ENCODE measurements at regions not wholly inside any gene's neighbourhood (a gene's known extent, or its start where the extent isn't known, plus 50 kb on each side); places are given as distances from the start of the nearest gene placed in this dataset.

DNA sequence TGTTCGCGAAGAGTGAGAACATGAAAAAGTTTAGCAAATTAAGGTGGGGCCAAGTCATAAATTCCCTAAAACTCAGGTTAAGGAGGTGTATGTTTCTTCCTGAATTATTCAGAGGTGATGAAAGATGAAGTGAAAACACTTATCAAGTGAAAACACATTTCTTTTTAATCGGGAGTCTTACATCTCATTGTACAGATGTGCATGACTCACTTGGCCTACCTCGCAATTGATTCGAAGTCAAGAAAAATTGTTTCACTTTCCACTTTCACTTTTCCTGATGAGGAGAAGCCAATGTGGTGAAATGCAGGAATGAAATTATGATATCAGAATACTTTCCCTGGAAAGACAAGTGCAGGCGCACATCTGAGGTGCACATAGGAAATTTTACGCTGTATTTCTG, 78.7 kb downstream of the SLC25A46 start:
- no peak overlapping the region for H3K27ac ChIP-seq (ENCODE audit: control insufficient read depth, insufficient read depth, low read length)
- FAIRE-seq, result peak; percentile 17

DNA sequence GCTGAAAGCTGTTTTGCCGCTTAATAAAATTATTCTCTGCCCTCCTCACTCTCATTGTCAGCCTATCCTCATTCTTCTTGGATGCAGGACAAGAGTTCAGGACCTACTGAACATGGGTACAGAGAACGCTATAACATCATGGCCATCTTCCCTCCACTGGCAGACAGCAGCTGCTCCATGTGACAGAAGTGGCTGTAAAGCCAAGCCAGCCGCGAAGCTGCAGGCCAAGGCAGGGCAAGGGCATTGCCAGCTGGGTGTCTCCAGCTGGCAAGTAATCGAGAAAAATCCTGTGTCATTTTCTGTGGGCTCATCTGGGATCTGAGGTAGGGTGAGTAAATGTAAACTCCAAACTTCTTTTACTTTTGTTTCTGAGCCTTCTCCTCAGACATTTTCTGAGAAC, 84.8 kb downstream of the SLC25A46 start:
- H3K9me1 ChIP-seq (ENCODE audit: control insufficient read depth, extremely low read depth, insufficient read depth, low read length), result no peaks in the 10 kb centered on the region
- DNase-seq (ENCODE audit: low read depth, low spot score) (no peak), FAIRE-seq (no peak)
- H2AFZ ChIP-seq (ENCODE audit: control insufficient read depth, low read length), result no peak overlapping the region
- H3K9me3 ChIP-seq (ENCODE audit: control insufficient read depth, low read depth, low read length), result no peaks in the 10 kb centered on the region
- H3K36me3 ChIP-seq (ENCODE audit: control insufficient read depth in 2 of 2, extremely low read depth in 1 of 2, insufficient read depth in 2 of 2, low read length in 2 of 2), result no peaks in the 10 kb centered on the region
- H3K9ac ChIP-seq (ENCODE audit: control insufficient read depth, extremely low read depth, insufficient read depth, low read length), result no peak overlapping the region
- no peaks in the 10 kb centered on the region for H4K20me1 ChIP-seq (ENCODE audit: control insufficient read depth, extremely low read depth, insufficient read depth, low read length)
- H3K79me2 ChIP-seq (ENCODE audit: control insufficient read depth, insufficient read depth, low read length), result no peaks in the 10 kb centered on the region
- no peaks in the 10 kb centered on the region for H3K27me3 ChIP-seq (ENCODE audit: control insufficient read depth, extremely low read depth, insufficient read depth, low read length)
- TF ChIP-seq, protein P1, sequence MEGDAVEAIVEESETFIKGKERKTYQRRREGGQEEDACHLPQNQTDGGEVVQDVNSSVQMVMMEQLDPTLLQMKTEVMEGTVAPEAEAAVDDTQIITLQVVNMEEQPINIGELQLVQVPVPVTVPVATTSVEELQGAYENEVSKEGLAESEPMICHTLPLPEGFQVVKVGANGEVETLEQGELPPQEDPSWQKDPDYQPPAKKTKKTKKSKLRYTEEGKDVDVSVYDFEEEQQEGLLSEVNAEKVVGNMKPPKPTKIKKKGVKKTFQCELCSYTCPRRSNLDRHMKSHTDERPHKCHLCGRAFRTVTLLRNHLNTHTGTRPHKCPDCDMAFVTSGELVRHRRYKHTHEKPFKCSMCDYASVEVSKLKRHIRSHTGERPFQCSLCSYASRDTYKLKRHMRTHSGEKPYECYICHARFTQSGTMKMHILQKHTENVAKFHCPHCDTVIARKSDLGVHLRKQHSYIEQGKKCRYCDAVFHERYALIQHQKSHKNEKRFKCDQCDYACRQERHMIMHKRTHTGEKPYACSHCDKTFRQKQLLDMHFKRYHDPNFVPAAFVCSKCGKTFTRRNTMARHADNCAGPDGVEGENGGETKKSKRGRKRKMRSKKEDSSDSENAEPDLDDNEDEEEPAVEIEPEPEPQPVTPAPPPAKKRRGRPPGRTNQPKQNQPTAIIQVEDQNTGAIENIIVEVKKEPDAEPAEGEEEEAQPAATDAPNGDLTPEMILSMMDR (optimal IDR thresholded peaks at IDR 0.05 in 1 of 3, IDR thresholded peaks at IDR 0.05 in 1 of 3, conservative IDR thresholded peaks at IDR 0.05 in 1 of 3; ENCODE audit: extremely low read depth in 1 of 3, insufficient read depth in 2 of 3, low read length in 3 of 3), result no peak
- no peak for TF ChIP-seq EZH2 (IDR thresholded peaks at IDR 0.05; ENCODE audit: low read length)
- no peak overlapping the region for H3K4me3 ChIP-seq (ENCODE audit: control insufficient read depth in 2 of 3, extremely low read depth in 1 of 3, insufficient read depth in 2 of 3, low read depth in 1 of 3, low read length in 3 of 3)
- no peak overlapping the region for H3K4me2 ChIP-seq (ENCODE audit: control insufficient read depth, extremely low read depth, insufficient read depth, low read depth, low read length)
- no peak overlapping the region for H3K27ac ChIP-seq (ENCODE audit: control insufficient read depth, insufficient read depth, low read length)
- dilution Hi-C loops (cut with MboI; ENCODE audit: extremely low pct_ligation_motif_present, low sequenced_read_pairs), result no loop called here
- no peaks in the 10 kb centered on the region for H3K4me1 ChIP-seq (ENCODE audit: control insufficient read depth, extremely low read depth, insufficient read depth, low read length)

More for the DNA sequence above, 78.7 kb downstream of the SLC25A46 start:
- TF ChIP-seq, protein P1 (optimal IDR thresholded peaks at IDR 0.05 in 1 of 3, IDR thresholded peaks at IDR 0.05 in 1 of 3, conservative IDR thresholded peaks at IDR 0.05 in 1 of 3; ENCODE audit: extremely low read depth in 1 of 3, insufficient read depth in 2 of 3, low read length in 3 of 3), result no peak
- no peak for TF ChIP-seq EZH2 (IDR thresholded peaks at IDR 0.05; ENCODE audit: low read length)
- Histone ChIP-seq H4K20me1 (ENCODE audit: control insufficient read depth, extremely low read depth, insufficient read depth, low read length) (no peaks in the 10 kb centered on the region), H3K9me3 (ENCODE audit: control insufficient read depth, low read depth, low read length) (no peaks in the 10 kb centered on the region), H3K4me1 (ENCODE audit: control insufficient read depth, extremely low read depth, insufficient read depth, low read length) (peaks cover 6% of the 10 kb centered on the region), H3K27me3 (ENCODE audit: control insufficient read depth, extremely low read depth, insufficient read depth, low read length) (no peaks in the 10 kb centered on the region), H3K4me2 (ENCODE audit: control insufficient read depth, extremely low read depth, insufficient read depth, low read depth, low read length) (peak overlapping the region; percentile 68), H3K4me3 (ENCODE audit: control insufficient read depth in 2 of 3, extremely low read depth in 1 of 3, insufficient read depth in 2 of 3, low read depth in 1 of 3, low read length in 3 of 3) (peak overlapping the region in 2 of 3 experiments; percentile 12 to 31), H2AFZ (ENCODE audit: control insufficient read depth, low read length) (peak overlapping the region; percentile 41), H3K36me3 (ENCODE audit: control insufficient read depth in 2 of 2, extremely low read depth in 1 of 2, insufficient read depth in 2 of 2, low read length in 2 of 2) (no peaks in the 10 kb centered on the region), H3K9ac (ENCODE audit: control insufficient read depth, extremely low read depth, insufficient read depth, low read length) (no peak overlapping the region), H3K9me1 (ENCODE audit: control insufficient read depth, extremely low read depth, insufficient read depth, low read length) (no peaks in the 10 kb centered on the region), H3K79me2 (ENCODE audit: control insufficient read depth, insufficient read depth, low read length) (no peaks in the 10 kb centered on the region)
- DNase-seq (ENCODE audit: low read depth, low spot score), result no peak
- dilution Hi-C loops (cut with MboI; ENCODE audit: extremely low pct_ligation_motif_present, low sequenced_read_pairs), result no loop called here
